ENCODE measurements at regions not wholly inside any gene's neighbourhood (a gene's known extent, or its start where the extent isn't known, plus 50 kb on each side); places are given as distances from the start of the nearest gene placed in this dataset.

DNA sequence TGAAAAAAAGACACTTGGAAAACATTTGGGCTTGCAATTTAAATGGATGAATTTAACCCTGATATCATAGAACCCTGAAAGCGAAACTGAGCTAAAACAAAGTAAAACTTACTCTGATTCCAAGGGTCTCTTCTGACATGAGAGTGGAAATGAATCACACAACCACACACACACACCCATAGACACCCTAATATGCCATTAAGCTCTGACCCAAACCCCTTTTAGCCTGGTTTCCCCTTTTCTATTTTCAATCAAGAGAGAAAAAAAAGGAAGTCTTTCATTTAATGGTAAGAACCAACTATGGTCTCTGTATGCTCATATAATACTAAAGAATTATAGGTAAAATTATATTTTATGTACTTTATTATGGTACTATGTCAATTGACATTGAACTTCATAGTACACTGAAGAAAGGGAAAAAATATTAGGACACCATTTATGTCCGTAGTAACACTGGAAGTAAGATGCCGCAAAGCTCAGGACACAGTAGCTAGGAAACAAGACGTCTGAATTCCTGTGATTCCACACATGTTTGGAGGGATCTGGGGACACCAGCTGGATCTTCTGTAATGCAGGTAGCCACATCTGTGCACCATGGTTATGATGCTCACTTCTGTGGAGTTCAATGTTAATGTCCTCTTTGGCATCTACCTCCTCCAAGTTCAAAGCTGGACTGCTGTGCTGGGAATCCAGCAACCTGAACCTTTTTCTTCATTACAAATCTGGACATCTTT is 95.8 kb downstream of the PCSK1 start:
- no peaks in the 10 kb centered on the region for H3K27me3 ChIP-seq (ENCODE audit: insufficient read depth, low read length)
- POLR2A ChIA-PET, result interaction anchor here (1.2 to 1.4 kb wide), 2 partner anchors 258 to 478 kb away, joined by 3 read pairs; no protein-coding TSS in a partner anchor
- H3K9me3 ChIP-seq (ENCODE audit: control insufficient read depth in 1 of 2, insufficient read depth in 1 of 2, low read depth in 1 of 2, low read length in 2 of 2), result no peaks in the 10 kb centered on the region
- H3K27ac ChIP-seq (ENCODE audit: low read depth, low read length), result no peak overlapping the region
- no peaks in the 10 kb centered on the region for H3K9me2 ChIP-seq (ENCODE audit: insufficient read depth)
- RAD21 ChIA-PET (ENCODE audit: low non-redundant PET in 1 of 2, low total read pairs in 2 of 2, uncharacterized antibody in 2 of 2, unreplicated experiment in 2 of 2), result interaction anchor here (1.4 to 2.4 kb wide), 2 partner anchors 444 kb away, joined by 3 to 9 read pairs; no protein-coding TSS in a partner anchor
- DNase-seq (ENCODE audit: low read depth, low spot score) (no peak), ATAC-seq (no peak)
- no peak overlapping the region for H3K4me2 ChIP-seq (ENCODE audit: low read length)
- intact Hi-C loops (cut with micrococcal nuclease), result loop anchor here (2.0 to 5.0 kb wide), 2 partner anchors 376 to 690 kb away; partner anchors contain the start of genes ELL2 and RFESD
- no peak overlapping the region for H3K4me3 ChIP-seq (replicated peaks in 1 of 2; ENCODE audit: low read depth in 1 of 2, low read length in 2 of 2)
- no peak for TF ChIP-seq EGR1 (IDR thresholded peaks at IDR 0.05; ENCODE audit: low read depth)
- TF ChIP-seq SRF (IDR thresholded peaks at IDR 0.05; ENCODE audit: low read depth), result no peak
- no TSS peak for BruUV-seq (replicated peaks)
- no peak overlapping the region for H2AFZ ChIP-seq (ENCODE audit: low read depth, low read length, poor library complexity, severe bottlenecking)
- 0 out of 4 replicates have a peak, but pooled peaks cover 0 to 6% of the 10 kb centered on the region in 2 experiments for H3K4me1 ChIP-seq (ENCODE audit: control insufficient read depth in 1 of 2, insufficient read depth in 2 of 2, low read length in 2 of 2)
- no peaks in the 10 kb centered on the region for H3K36me3 ChIP-seq (ENCODE audit: control insufficient read depth in 1 of 2, insufficient read depth in 2 of 2, low read length in 2 of 2)
- H4K20me1 ChIP-seq (ENCODE audit: insufficient read depth), result no peaks in the 10 kb centered on the region
- CTCF ChIA-PET, result interaction anchor here (1.2 to 3.0 kb wide), 6 partner anchors 264 to 556 kb away, joined by 3 to 18 read pairs (median 8); no protein-coding TSS in a partner anchor
- H3K79me2 ChIP-seq (ENCODE audit: insufficient read depth, low read length), result no peaks in the 10 kb centered on the region
- H3K9ac ChIP-seq (ENCODE audit: low read length), result no peak overlapping the region

DNA sequence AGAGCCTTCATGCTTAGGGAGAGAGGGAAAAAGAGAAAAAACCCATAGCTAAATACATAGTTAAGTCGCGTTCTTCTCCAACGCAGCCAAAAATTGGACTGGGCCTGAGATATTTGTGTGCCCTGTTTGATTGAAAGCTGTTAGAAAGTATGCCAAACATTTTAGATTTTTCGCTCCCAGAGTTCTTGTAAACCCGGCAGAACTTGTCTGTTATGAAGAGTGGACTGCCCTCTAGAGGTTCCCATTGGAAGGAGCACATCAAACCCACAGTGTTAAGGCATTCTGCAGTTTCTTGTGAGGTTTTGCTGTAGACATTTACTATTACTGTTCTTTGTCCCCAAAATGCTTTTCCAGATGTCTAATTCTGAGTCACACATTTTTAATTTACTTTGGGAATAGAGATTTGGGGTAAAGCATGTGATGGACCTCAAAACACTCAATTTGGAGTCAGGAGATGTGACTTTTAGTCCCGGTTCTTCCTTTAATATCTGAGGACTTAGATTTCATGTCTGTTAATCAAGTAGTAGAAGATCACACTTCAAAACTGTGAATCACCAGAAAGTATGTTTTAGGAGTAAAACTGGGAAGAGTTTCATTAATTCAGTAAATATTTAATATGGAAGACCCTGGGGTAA is 96.6 kb downstream of the PCSK1 start:
- ATAC-seq (peak; percentile 95), DNase-seq (ENCODE audit: low read depth, low spot score) (peak; percentile 71)
- no peak overlapping the region for H3K4me3 ChIP-seq (replicated peaks in 1 of 2; ENCODE audit: low read depth in 1 of 2, low read length in 2 of 2)
- no TSS peak for BruUV-seq (replicated peaks)
- peak overlapping the region; percentile 8 for H2AFZ ChIP-seq (ENCODE audit: low read depth, low read length, poor library complexity, severe bottlenecking)
- no peaks in the 10 kb centered on the region for H3K9me3 ChIP-seq (ENCODE audit: control insufficient read depth in 1 of 2, insufficient read depth in 1 of 2, low read depth in 1 of 2, low read length in 2 of 2)
- intact Hi-C loops (cut with micrococcal nuclease), result loop anchor here (1.0 to 5.0 kb wide), 5 partner anchors 376 to 689 kb away; partner anchors contain the start of genes ELL2 and RFESD
- no peaks in the 10 kb centered on the region for H3K9me2 ChIP-seq (ENCODE audit: insufficient read depth)
- TF ChIP-seq, protein P1, sequence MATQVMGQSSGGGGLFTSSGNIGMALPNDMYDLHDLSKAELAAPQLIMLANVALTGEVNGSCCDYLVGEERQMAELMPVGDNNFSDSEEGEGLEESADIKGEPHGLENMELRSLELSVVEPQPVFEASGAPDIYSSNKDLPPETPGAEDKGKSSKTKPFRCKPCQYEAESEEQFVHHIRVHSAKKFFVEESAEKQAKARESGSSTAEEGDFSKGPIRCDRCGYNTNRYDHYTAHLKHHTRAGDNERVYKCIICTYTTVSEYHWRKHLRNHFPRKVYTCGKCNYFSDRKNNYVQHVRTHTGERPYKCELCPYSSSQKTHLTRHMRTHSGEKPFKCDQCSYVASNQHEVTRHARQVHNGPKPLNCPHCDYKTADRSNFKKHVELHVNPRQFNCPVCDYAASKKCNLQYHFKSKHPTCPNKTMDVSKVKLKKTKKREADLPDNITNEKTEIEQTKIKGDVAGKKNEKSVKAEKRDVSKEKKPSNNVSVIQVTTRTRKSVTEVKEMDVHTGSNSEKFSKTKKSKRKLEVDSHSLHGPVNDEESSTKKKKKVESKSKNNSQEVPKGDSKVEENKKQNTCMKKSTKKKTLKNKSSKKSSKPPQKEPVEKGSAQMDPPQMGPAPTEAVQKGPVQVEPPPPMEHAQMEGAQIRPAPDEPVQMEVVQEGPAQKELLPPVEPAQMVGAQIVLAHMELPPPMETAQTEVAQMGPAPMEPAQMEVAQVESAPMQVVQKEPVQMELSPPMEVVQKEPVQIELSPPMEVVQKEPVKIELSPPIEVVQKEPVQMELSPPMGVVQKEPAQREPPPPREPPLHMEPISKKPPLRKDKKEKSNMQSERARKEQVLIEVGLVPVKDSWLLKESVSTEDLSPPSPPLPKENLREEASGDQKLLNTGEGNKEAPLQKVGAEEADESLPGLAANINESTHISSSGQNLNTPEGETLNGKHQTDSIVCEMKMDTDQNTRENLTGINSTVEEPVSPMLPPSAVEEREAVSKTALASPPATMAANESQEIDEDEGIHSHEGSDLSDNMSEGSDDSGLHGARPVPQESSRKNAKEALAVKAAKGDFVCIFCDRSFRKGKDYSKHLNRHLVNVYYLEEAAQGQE (IDR thresholded peaks at IDR 0.05; ENCODE audit: low read depth), result no peak
- TF ChIP-seq RAD21 (IDR thresholded peaks at IDR 0.05; ENCODE audit: low read depth), result peak; percentile 94
- TF ChIP-seq, protein P2, sequence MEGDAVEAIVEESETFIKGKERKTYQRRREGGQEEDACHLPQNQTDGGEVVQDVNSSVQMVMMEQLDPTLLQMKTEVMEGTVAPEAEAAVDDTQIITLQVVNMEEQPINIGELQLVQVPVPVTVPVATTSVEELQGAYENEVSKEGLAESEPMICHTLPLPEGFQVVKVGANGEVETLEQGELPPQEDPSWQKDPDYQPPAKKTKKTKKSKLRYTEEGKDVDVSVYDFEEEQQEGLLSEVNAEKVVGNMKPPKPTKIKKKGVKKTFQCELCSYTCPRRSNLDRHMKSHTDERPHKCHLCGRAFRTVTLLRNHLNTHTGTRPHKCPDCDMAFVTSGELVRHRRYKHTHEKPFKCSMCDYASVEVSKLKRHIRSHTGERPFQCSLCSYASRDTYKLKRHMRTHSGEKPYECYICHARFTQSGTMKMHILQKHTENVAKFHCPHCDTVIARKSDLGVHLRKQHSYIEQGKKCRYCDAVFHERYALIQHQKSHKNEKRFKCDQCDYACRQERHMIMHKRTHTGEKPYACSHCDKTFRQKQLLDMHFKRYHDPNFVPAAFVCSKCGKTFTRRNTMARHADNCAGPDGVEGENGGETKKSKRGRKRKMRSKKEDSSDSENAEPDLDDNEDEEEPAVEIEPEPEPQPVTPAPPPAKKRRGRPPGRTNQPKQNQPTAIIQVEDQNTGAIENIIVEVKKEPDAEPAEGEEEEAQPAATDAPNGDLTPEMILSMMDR (IDR thresholded peaks at IDR 0.05 in 2 of 3, conservative IDR thresholded peaks at IDR 0.05 in 1 of 3; ENCODE audit: borderline replicate concordance in 1 of 3, insufficient read depth in 1 of 3, low read depth in 2 of 3, low read length in 2 of 3), result peak; percentile 86 to 93 (median 87)
- POLR2A ChIA-PET, result interaction anchor here (1.2 to 1.4 kb wide), 2 partner anchors 257 to 477 kb away, joined by 3 read pairs; no protein-coding TSS in a partner anchor
- H3K9ac ChIP-seq (ENCODE audit: low read length), result no peak overlapping the region
- RAD21 ChIA-PET (ENCODE audit: low non-redundant PET in 1 of 2, low total read pairs in 2 of 2, uncharacterized antibody in 2 of 2, unreplicated experiment in 2 of 2), result interaction anchor here (0.6 to 2.4 kb wide), 4 partner anchors 8 to 444 kb away, joined by 3 to 9 read pairs (median 4); no protein-coding TSS in a partner anchor
- no peaks in the 10 kb centered on the region for H3K79me2 ChIP-seq (ENCODE audit: insufficient read depth, low read length)
- no peaks in the 10 kb centered on the region for H3K36me3 ChIP-seq (ENCODE audit: control insufficient read depth in 1 of 2, insufficient read depth in 2 of 2, low read length in 2 of 2)
- H3K27ac ChIP-seq (ENCODE audit: low read depth, low read length), result no peak overlapping the region
- CTCF ChIA-PET, result interaction anchor here (0.7 to 3.0 kb wide), 11 partner anchors 9 to 555 kb away, joined by 3 to 18 read pairs (median 5); no protein-coding TSS in a partner anchor
- 0 out of 4 replicates have a peak, but pooled peaks cover 0 to 6% of the 10 kb centered on the region in 2 experiments for H3K4me1 ChIP-seq (ENCODE audit: control insufficient read depth in 1 of 2, insufficient read depth in 2 of 2, low read length in 2 of 2)
- peak overlapping the region; percentile 7; the same call in 1 of the 2 replicates for H3K4me2 ChIP-seq (ENCODE audit: low read length)
- no peaks in the 10 kb centered on the region for H3K27me3 ChIP-seq (ENCODE audit: insufficient read depth, low read length)
- no peaks in the 10 kb centered on the region for H4K20me1 ChIP-seq (ENCODE audit: insufficient read depth)

Data from HCT116 (cell line).